ENCODE measurements at regions not wholly inside any gene's neighbourhood (a gene's known extent, or its start where the extent isn't known, plus 50 kb on each side); places are given as distances from the start of the nearest gene placed in this dataset.
A peak's percentile ranks its signal among the peaks of the same experiment; 100 is the strongest.

GRCh38 chr12:116651089-116651488 is 86.8 kb downstream of the SPRING1 start:
- DNase-seq (ENCODE audit: low spot score): no peak

GRCh38 chr12:116650585-116651087 is 87.2 kb downstream of the SPRING1 start:
- peak; percentile 25 for DNase-seq (ENCODE audit: low spot score)

- DNase-seq (ENCODE audit: low spot score): no peak
Observed at GRCh38 chr12:116650062-116650461, 87.8 kb downstream of the SPRING1 start.

GRCh38 chr12:116647813-116648212 is 88.6 kb downstream of the MAP1LC3B2 start:
- DNase-seq (ENCODE audit: low spot score): no peak

GRCh38 chr12:116646901-116647300 is 87.7 kb downstream of the MAP1LC3B2 start:
- no peak for DNase-seq (ENCODE audit: low spot score)

- DNase-seq (ENCODE audit: low spot score): no peak
Observed at GRCh38 chr12:116644806-116645205, 85.6 kb downstream of the MAP1LC3B2 start.

- no peak for DNase-seq (ENCODE audit: low spot score)
Observed at GRCh38 chr12:116642683-116643082, 83.5 kb downstream of the MAP1LC3B2 start.

GRCh38 chr12:116642106-116642505 is 82.9 kb downstream of the MAP1LC3B2 start:
- no peak for DNase-seq (ENCODE audit: low spot score)

GRCh38 chr12:116640281-116640680 is 81.1 kb downstream of the MAP1LC3B2 start:
- DNase-seq (ENCODE audit: low spot score): no peak

GRCh38 chr12:116639765-116640164 is 80.6 kb downstream of the MAP1LC3B2 start:
- no peak for DNase-seq (ENCODE audit: low spot score)

GRCh38 chr12:116638376-116638775 is 79.2 kb downstream of the MAP1LC3B2 start:
- no peak for DNase-seq (ENCODE audit: low spot score)

- DNase-seq (ENCODE audit: low spot score): no peak
Observed at GRCh38 chr12:116637589-116638150, 78.5 kb downstream of the MAP1LC3B2 start.

GRCh38 chr12:116636608-116637519 is 77.7 kb downstream of the MAP1LC3B2 start:
- no peak for DNase-seq (ENCODE audit: low spot score)

GRCh38 chr12:116635487-116635886 is 76.3 kb downstream of the MAP1LC3B2 start:
- DNase-seq (ENCODE audit: low spot score): no peak

- no peak for DNase-seq (ENCODE audit: low spot score)
Observed at GRCh38 chr12:116633476-116633875, 74.3 kb downstream of the MAP1LC3B2 start.

- no peak for DNase-seq (ENCODE audit: low spot score)
Observed at GRCh38 chr12:116631619-116632018, 72.4 kb downstream of the MAP1LC3B2 start.

GRCh38 chr12:116630762-116631161 is 71.6 kb downstream of the MAP1LC3B2 start:
- no peak for DNase-seq (ENCODE audit: low spot score)

- DNase-seq (ENCODE audit: low spot score): no peak
Observed at GRCh38 chr12:116629480-116629879, 70.3 kb downstream of the MAP1LC3B2 start.

- no peak for DNase-seq (ENCODE audit: low spot score)
Observed at GRCh38 chr12:116628989-116629388, 69.8 kb downstream of the MAP1LC3B2 start.

GRCh38 chr12:116628450-116628793 is 69.2 kb downstream of the MAP1LC3B2 start:
- no peak for DNase-seq (ENCODE audit: low spot score)

Data from A172 (cell line).